Activated CD4-positive, alpha-beta T cell treated with anti-CD3 and anti-CD28 coated beads for 36 hours (primary cell): ENCODE measurements at regions not wholly inside any gene's neighbourhood (a gene's known extent, or its start where the extent isn't known, plus 50 kb on each side); places are given as distances from the start of the nearest gene placed in this dataset.

Experiments used
- ATAC-seq: fragments of 200-7000 bp; cut with Tn5 transposase; one replicate; pipeline ENCODE4 v1.10.0; 2021; ENCODE audit warnings: mild to moderate bottlenecking, moderate library complexity
- CTCF ChIA-PET: fragments of 350-600 bp; sonication (Branson Sonifier 250); formaldehyde crosslinking; loops from one replicate; lab custom pipeline; 2021; ENCODE audit warnings: antibody characterized with exemption; lab: Charles Lee
- POLR2A ChIA-PET: fragments of 350-600 bp; sonication (Branson Sonifier 250); formaldehyde crosslinking; loops from one replicate; lab custom pipeline; 2021; ENCODE audit warnings: antibody characterized with exemption, inconsistent platforms; lab: Charles Lee
- DNase-seq: peaks from one replicate; pipeline ENCODE4 v3.0.0-alpha.2; 2020
- H3K27ac Mint-ChIP-seq: one replicate; pipeline ENCODE4 v1.8.0; 2021; ENCODE audit warnings: mixed read lengths
- H3K27me3 Mint-ChIP-seq: one replicate; pipeline ENCODE4 v1.8.0; 2021; ENCODE audit warnings: mixed read lengths
- H3K36me3 Mint-ChIP-seq: one replicate; pipeline ENCODE4 v1.8.0; 2021; ENCODE audit warnings: low read depth, mixed read lengths
- H3K4me1 Mint-ChIP-seq: one replicate; pipeline ENCODE4 v1.8.0; 2021; ENCODE audit warnings: mixed read lengths
- H3K4me3 Mint-ChIP-seq: one replicate; pipeline ENCODE4 v1.8.0; 2021; ENCODE audit warnings: mild to moderate bottlenecking, moderate library complexity, mixed read lengths
- H3K9me3 Mint-ChIP-seq: one replicate; pipeline ENCODE4 v1.8.0; 2021; ENCODE audit warnings: low read depth, mixed read lengths
- intact Hi-C, 2 experiments: fragments of 100-400 bp; cut with DNase I in 1 of 2; cut with micrococcal nuclease in 1 of 2; formaldehyde crosslinking; loops; one replicate each; pipeline versions ENCODE4 v1.14.2 to v1.15.1; 2022 to 2024; cut with DNase I, micrococcal nuclease

- ChIA-PET POLR2A (no interaction called here), CTCF (interaction anchor here (0.8 kb wide), 1 partner anchor 483 kb away, joined by 3 read pairs; no protein-coding TSS in a partner anchor)
- Mint-ChIP-seq H3K27me3 (no peaks in the 10 kb centered on the region), H3K36me3 (no peaks in the 10 kb centered on the region), H3K9me3 (peaks cover 32% of the 10 kb centered on the region), H3K4me3 (no peak overlapping the region), H3K4me1 (no peaks in the 10 kb centered on the region), H3K27ac (no peak overlapping the region)
- DNase-seq: no peak
- no peak for ATAC-seq
- intact Hi-C loops: no loop called here
Measured at GRCh38 chr7:68267486-68267885, 1270.9 kb downstream of the TYW1 start.

DNA sequence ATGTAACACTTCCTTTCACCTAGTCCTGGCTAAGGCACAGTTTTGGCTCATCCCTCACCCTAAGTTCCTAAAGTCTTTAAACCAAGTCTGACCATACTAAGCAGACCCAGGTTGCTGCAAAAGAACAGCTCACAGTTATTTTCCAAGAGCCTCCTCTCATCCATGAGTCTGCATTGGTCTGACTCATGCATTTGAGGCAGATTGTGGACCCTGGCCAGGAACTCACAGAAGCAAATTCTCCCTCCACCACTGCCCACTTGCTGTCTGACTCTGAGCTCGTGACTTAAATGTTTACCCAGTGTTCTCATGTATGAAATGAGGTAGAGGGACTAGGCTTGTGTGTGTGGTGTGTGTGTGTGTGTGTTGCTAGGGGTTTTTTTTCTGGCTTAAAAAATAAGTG is 1272.8 kb downstream of the TYW1 start:
- intact Hi-C loops: no loop called here
- Mint-ChIP-seq H3K9me3 (peaks cover 25% of the 10 kb centered on the region), H3K27ac (no peak overlapping the region), H3K4me1 (no peaks in the 10 kb centered on the region), H3K4me3 (no peak overlapping the region), H3K36me3 (no peaks in the 10 kb centered on the region), H3K27me3 (no peaks in the 10 kb centered on the region)
- DNase-seq (no peak), ATAC-seq (no peak)
- ChIA-PET CTCF (no interaction called here), POLR2A (no interaction called here)

GRCh38 chr7:68272507-68272906 is 1275.9 kb downstream of the TYW1 start:
- H3K27ac Mint-ChIP-seq: no peak overlapping the region
- ATAC-seq: no peak
- peaks cover 5% of the 10 kb centered on the region for H3K9me3 Mint-ChIP-seq

DNA sequence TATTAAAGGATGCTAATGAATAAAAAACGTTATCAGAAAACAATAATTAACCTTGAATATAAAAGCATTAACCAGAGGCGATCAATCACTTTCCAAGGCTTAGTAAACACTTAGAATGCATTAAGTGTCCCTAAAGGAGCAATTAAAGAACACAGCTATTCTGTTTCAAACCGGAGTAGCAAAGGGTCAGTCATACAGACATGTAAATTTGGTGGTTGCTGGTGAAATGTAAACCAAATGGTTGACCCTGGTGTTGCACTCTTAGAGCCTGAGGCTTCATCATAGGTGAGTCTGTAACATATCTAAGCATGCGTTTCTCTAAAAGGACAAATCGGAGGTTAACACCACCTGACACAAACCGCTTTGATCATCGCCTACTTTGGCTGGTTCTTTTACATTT is 1280.1 kb downstream of the TYW1 start:
- Mint-ChIP-seq H3K4me1 (no peaks in the 10 kb centered on the region), H3K36me3 (no peaks in the 10 kb centered on the region)

More at GRCh38 chr7:68272507-68272906, 1275.9 kb downstream of the TYW1 start:
- H3K36me3 Mint-ChIP-seq: no peaks in the 10 kb centered on the region
- no peak for DNase-seq
- ChIA-PET CTCF (no interaction called here), POLR2A (no interaction called here)
- no peak overlapping the region for H3K4me3 Mint-ChIP-seq
- intact Hi-C loops: no loop called here
- no peaks in the 10 kb centered on the region for H3K27me3 Mint-ChIP-seq
- no peaks in the 10 kb centered on the region for H3K4me1 Mint-ChIP-seq

GRCh38 chr7:68279827-68280400 is 1283.3 kb downstream of the TYW1 start:
- ATAC-seq: no peak
- H3K27me3 Mint-ChIP-seq: no peaks in the 10 kb centered on the region
- POLR2A ChIA-PET: no interaction called here
- no peak overlapping the region for H3K27ac Mint-ChIP-seq
- H3K4me3 Mint-ChIP-seq: no peak overlapping the region
- CTCF ChIA-PET: no interaction called here
- peaks cover 12% of the 10 kb centered on the region for H3K9me3 Mint-ChIP-seq
- intact Hi-C loops: no loop called here
- no peaks in the 10 kb centered on the region for H3K36me3 Mint-ChIP-seq
- H3K4me1 Mint-ChIP-seq: no peaks in the 10 kb centered on the region
- no peak for DNase-seq

More for the DNA sequence above, 1280.1 kb downstream of the TYW1 start:
- DNase-seq: no peak
- H3K27ac Mint-ChIP-seq: no peak overlapping the region
- no peak overlapping the region for H3K4me3 Mint-ChIP-seq
- no peaks in the 10 kb centered on the region for H3K27me3 Mint-ChIP-seq
- ChIA-PET CTCF (no interaction called here), POLR2A (no interaction called here)
- intact Hi-C loops: no loop called here
- ATAC-seq: no peak
- H3K9me3 Mint-ChIP-seq: peaks cover 4% of the 10 kb centered on the region

DNA sequence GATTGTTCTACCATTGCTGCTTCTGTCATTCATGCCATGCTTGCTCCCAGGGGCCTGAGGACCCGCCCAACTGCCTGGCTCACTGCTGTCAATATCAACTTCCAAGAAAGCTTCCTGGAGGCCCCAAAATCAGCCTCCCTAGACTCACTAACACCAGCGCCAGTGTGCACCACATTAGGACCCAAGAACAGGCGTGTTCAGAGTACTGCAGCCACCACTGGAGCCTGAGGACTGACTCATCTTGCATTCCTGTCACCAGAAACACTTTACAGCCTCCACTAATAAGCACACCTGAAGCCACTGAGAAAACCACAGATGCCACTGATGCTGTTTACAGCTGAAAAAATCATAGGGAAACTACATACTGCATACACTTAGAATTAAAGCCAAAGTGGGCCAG is 1284.3 kb downstream of the TYW1 start:
- ATAC-seq (no peak), DNase-seq (no peak)
- ChIA-PET CTCF (no interaction called here), POLR2A (no interaction called here)
- H3K27me3 Mint-ChIP-seq: no peaks in the 10 kb centered on the region
- H3K27ac Mint-ChIP-seq: no peak overlapping the region
- H3K4me1 Mint-ChIP-seq: no peaks in the 10 kb centered on the region
- H3K4me3 Mint-ChIP-seq: no peak overlapping the region
- no peaks in the 10 kb centered on the region for H3K36me3 Mint-ChIP-seq
- peaks cover 16% of the 10 kb centered on the region for H3K9me3 Mint-ChIP-seq
- intact Hi-C loops: no loop called here

DNA sequence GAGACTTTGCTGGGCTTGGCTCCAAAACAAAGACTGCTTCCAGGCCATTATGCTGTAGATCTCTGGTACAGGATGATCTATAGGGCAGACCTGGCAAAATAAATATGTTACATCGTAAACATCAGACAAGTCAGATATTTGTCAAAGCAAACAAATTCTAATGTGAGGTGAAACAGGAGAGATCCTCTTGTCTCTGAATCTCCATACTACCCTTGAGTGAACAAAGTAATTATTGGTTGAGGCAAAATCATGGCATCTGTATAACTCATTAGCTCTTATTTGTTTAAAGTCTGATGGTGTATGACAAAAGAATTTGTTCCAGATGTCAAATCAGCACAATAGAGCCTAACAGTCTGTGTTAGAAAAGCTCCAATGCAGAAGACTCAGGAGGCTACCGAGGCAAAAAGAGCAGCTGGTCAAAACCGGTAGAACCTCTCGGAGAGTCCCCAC is 1291.5 kb downstream of the TYW1 start:
- CTCF ChIA-PET: no interaction called here
- no peak for ATAC-seq
- Mint-ChIP-seq H3K27ac (no peak overlapping the region), H3K9me3 (peaks cover 29% of the 10 kb centered on the region), H3K4me1 (no peaks in the 10 kb centered on the region), H3K27me3 (no peaks in the 10 kb centered on the region), H3K36me3 (no peaks in the 10 kb centered on the region), H3K4me3 (no peak overlapping the region)
- intact Hi-C loops: no loop called here
- POLR2A ChIA-PET: no interaction called here
- no peak for DNase-seq

DNA sequence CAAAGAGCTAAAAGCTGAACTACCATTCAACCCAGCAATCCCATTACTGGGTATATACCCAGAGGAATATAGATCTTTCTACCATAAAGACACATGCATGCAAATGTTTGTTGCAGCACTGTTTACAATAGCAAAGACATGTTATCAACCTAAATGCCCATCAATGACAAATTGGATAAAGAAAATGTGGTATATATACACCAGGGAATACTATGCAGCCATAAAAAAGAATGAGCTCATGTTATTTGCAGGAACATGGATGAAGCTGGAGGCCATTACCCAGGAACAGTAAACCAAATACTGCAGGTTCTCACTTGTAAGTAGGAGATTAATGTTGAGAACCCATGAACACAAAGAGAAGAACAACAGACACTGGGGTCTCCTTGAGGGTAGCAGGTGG is 1295.1 kb downstream of the TYW1 start:
- Mint-ChIP-seq H3K36me3 (no peaks in the 10 kb centered on the region), H3K4me3 (no peak overlapping the region), H3K27ac (no peak overlapping the region), H3K27me3 (no peaks in the 10 kb centered on the region), H3K9me3 (peaks cover 17% of the 10 kb centered on the region), H3K4me1 (no peaks in the 10 kb centered on the region)
- ChIA-PET CTCF (no interaction called here), POLR2A (no interaction called here)
- intact Hi-C loops: no loop called here
- no peak for ATAC-seq
- no peak for DNase-seq

GRCh38 chr7:68295386-68295785 is 1298.8 kb downstream of the TYW1 start:
- H3K27me3 Mint-ChIP-seq: no peaks in the 10 kb centered on the region
- H3K4me1 Mint-ChIP-seq: no peaks in the 10 kb centered on the region
- POLR2A ChIA-PET: no interaction called here
- no peak for DNase-seq
- CTCF ChIA-PET: no interaction called here
- H3K27ac Mint-ChIP-seq: no peak overlapping the region
- no peak for ATAC-seq
- intact Hi-C loops: no loop called here
- H3K9me3 Mint-ChIP-seq: peaks cover 21% of the 10 kb centered on the region
- H3K4me3 Mint-ChIP-seq: no peak overlapping the region
- H3K36me3 Mint-ChIP-seq: no peaks in the 10 kb centered on the region

DNA sequence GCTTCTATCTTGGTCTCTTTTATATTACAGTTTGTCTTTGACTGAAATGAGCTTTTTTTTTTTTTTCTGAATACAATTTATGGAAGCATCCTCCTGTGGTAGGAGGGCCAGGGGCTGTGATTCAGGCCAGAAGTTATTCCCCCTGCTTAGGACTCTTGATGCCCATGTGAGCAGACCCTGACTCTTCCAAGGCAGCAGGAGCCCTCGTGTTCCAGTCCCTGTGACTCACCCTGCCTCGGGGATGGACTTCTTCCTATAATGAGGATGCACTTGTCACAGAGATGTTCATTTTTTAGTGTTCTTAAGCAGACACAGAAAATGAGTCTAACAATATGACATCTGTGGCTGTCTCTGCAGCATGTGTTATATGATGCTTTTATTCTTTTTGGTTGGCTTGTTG is 1293.7 kb upstream of the AUTS2 start:
- no peak for DNase-seq
- ATAC-seq: no peak
- POLR2A ChIA-PET: no interaction called here
- intact Hi-C loops: no loop called here
- Mint-ChIP-seq H3K36me3 (no peaks in the 10 kb centered on the region), H3K9me3 (peaks cover 7% of the 10 kb centered on the region), H3K4me1 (no peaks in the 10 kb centered on the region), H3K4me3 (no peak overlapping the region), H3K27me3 (no peaks in the 10 kb centered on the region), H3K27ac (no peak overlapping the region)
- CTCF ChIA-PET: no interaction called here

- no peaks in the 10 kb centered on the region for H3K36me3 Mint-ChIP-seq
- H3K27me3 Mint-ChIP-seq: no peaks in the 10 kb centered on the region
- H3K27ac Mint-ChIP-seq: no peak overlapping the region
- no peak overlapping the region for H3K4me3 Mint-ChIP-seq
- ATAC-seq: no peak
- intact Hi-C loops: no loop called here
- no peaks in the 10 kb centered on the region for H3K4me1 Mint-ChIP-seq
- H3K9me3 Mint-ChIP-seq: peaks cover 6% of the 10 kb centered on the region
- no peak for DNase-seq
- POLR2A ChIA-PET: no interaction called here
- CTCF ChIA-PET: interaction anchor here (0.8 kb wide), 1 partner anchor 97 kb away, joined by 3 read pairs; no protein-coding TSS in a partner anchor
Measured at GRCh38 chr7:68306692-68307107, 1291.6 kb upstream of the AUTS2 start.

GRCh38 chr7:68309271-68309670 is 1289.0 kb upstream of the AUTS2 start:
- Mint-ChIP-seq H3K36me3 (no peaks in the 10 kb centered on the region), H3K27me3 (no peaks in the 10 kb centered on the region), H3K4me3 (no peak overlapping the region), H3K9me3 (peaks cover 11% of the 10 kb centered on the region), H3K27ac (no peak overlapping the region), H3K4me1 (no peaks in the 10 kb centered on the region)
- DNase-seq (no peak), ATAC-seq (no peak)
- ChIA-PET CTCF (no interaction called here), POLR2A (no interaction called here)
- intact Hi-C loops: no loop called here
